AG04450 (cell line): ENCODE measurements at regions not wholly inside any gene's neighbourhood (a gene's known extent, or its start where the extent isn't known, plus 50 kb on each side); places are given as distances from the start of the nearest gene placed in this dataset.
A peak's percentile ranks its signal among the peaks of the same experiment; 100 is the strongest.

ENCODE experiments used
- CTCF ChIA-PET: fragments of 300-600, 350-600 bp; formaldehyde crosslinking; extraction: SDS; loops from one replicate; lab custom pipeline; 2022; ENCODE audit warnings: antibody characterized with exemption, inconsistent platforms; lab: Charles Lee
- POLR2A ChIA-PET: fragments of 350-600 bp; formaldehyde crosslinking; extraction: SDS; loops from one replicate; lab custom pipeline; 2021; ENCODE audit warnings: antibody characterized with exemption, inconsistent platforms; lab: Yijun Ruan, JAX
- DNase-seq: peaks from one replicate; pipeline ENCODE4 v3.0.0-alpha.2; 2011; ENCODE audit warnings: low read depth, low spot score
- H3K27ac ChIP-seq: one replicate; pipeline ENCODE4 v1.5.1; 2012; ENCODE audit warnings: low read depth, low read length, control low read depth
- H3K27me3 ChIP-seq: one replicate; pipeline ENCODE4 v1.6.0; 2012; ENCODE audit warnings: low read length; ENCODE audit not compliant: control insufficient read depth, insufficient read depth
- H3K4me3 ChIP-seq: 2 replicates; pipeline ENCODE4 v1.5.1; 2011; ENCODE audit warnings: mild to moderate bottlenecking, low read depth, low read length, control low read depth
- H3K9me3 ChIP-seq: 2 replicates; pipeline ENCODE4 v1.5.1; 2012; ENCODE audit warnings: low read length; ENCODE audit not compliant: control insufficient read depth, insufficient read depth
- TF ChIP-seq, protein P1 (sequence below): IDR thresholded peaks from 2 replicates; pipeline ENCODE4 v1.5.1; 2011; ENCODE audit warnings: low read depth, low read length, control low read depth, inconsistent platforms

GRCh38 chr6:112634376-112634775 is 287.2 kb downstream of the RFPL4B start:
- no peak for DNase-seq
- CTCF ChIA-PET, result no interaction called here

DNA sequence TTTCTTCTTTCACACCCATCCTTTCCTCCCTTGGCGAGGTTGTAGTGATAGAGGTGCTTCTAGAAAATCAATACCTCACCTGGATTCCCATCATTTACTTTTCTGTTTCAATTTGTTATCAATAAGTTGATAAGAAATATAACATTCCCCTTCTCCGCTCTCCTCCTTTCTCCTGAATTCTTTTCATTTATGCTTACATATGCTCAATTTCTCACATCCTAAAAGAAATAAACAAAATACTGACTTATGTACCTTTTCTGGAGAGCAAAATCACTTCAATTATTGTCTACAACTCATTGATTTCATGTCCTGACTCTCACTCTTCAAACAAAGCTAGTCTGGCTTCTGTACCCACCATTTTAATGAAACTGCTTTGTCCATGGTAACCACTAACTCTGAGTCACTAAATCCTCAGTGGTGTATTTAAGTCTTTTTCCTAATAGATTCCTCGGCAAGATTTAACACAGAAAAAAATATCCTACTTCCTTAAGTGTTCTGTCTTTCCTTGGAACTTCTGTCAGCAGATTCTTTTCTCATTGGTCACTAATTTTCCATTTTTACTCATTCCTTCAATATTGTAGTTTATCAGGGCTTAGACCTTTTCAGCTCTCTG is 289.6 kb downstream of the RFPL4B start:
- Histone ChIP-seq H3K9me3 (peaks cover 4% of the 10 kb centered on the region; the same call in 1 of the 2 replicates), H3K27ac (no peak overlapping the region), H3K27me3 (no peaks in the 10 kb centered on the region), H3K4me3 (no peak overlapping the region)
- ChIA-PET CTCF (no interaction called here), POLR2A (no interaction called here)
- peak; percentile 6 for DNase-seq
- TF ChIP-seq, protein P1, sequence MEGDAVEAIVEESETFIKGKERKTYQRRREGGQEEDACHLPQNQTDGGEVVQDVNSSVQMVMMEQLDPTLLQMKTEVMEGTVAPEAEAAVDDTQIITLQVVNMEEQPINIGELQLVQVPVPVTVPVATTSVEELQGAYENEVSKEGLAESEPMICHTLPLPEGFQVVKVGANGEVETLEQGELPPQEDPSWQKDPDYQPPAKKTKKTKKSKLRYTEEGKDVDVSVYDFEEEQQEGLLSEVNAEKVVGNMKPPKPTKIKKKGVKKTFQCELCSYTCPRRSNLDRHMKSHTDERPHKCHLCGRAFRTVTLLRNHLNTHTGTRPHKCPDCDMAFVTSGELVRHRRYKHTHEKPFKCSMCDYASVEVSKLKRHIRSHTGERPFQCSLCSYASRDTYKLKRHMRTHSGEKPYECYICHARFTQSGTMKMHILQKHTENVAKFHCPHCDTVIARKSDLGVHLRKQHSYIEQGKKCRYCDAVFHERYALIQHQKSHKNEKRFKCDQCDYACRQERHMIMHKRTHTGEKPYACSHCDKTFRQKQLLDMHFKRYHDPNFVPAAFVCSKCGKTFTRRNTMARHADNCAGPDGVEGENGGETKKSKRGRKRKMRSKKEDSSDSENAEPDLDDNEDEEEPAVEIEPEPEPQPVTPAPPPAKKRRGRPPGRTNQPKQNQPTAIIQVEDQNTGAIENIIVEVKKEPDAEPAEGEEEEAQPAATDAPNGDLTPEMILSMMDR, result no peak

More at GRCh38 chr6:112634376-112634775, 287.2 kb downstream of the RFPL4B start:
- H3K4me3 ChIP-seq, result no peak overlapping the region
- POLR2A ChIA-PET, result no interaction called here
- TF ChIP-seq, protein P1, result no peak
- no peaks in the 10 kb centered on the region for H3K27me3 ChIP-seq
- H3K9me3 ChIP-seq, result peaks cover 4% of the 10 kb centered on the region; the same call in 1 of the 2 replicates
- H3K27ac ChIP-seq, result no peak overlapping the region

DNA sequence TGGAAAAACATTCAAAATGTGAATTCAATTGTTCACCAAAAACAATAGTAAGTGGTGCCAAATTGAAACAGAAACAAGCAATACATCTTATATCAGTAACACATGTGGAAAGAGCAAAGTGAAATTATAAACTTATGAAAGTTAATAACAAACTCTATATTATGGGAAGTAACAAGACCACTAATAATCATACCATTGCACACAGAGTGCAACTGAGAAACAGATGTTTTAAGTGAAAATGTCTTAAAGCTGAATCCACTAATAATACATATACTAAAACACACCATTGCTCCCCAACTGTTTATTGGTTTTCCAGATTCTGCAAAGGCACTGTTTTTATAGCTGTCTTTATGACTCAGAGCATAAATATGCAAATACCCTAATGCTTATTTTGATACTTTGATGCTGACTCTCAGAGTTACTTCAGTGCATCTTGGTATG is 292.3 kb downstream of the RFPL4B start:
- ChIA-PET POLR2A (interaction anchor here (1.0 kb wide), 1 partner anchor 19 kb away, joined by 3 read pairs; no protein-coding TSS in a partner anchor), CTCF (no interaction called here)
- Histone ChIP-seq H3K9me3 (no peaks in the 10 kb centered on the region), H3K27ac (no peak overlapping the region), H3K27me3 (no peaks in the 10 kb centered on the region), H3K4me3 (no peak overlapping the region)
- DNase-seq, result peak; percentile 67
- TF ChIP-seq, protein P1, result no peak

- DNase-seq, result no peak
- H3K27ac ChIP-seq, result no peak overlapping the region
- H3K27me3 ChIP-seq, result no peaks in the 10 kb centered on the region
- H3K9me3 ChIP-seq, result no peaks in the 10 kb centered on the region
- ChIA-PET POLR2A (no interaction called here), CTCF (no interaction called here)
- TF ChIP-seq, protein P1, result no peak
- no peak overlapping the region for H3K4me3 ChIP-seq
These were observed 293.8 kb downstream of the RFPL4B start for GRCh38 chr6:112640891-112641290.

DNA sequence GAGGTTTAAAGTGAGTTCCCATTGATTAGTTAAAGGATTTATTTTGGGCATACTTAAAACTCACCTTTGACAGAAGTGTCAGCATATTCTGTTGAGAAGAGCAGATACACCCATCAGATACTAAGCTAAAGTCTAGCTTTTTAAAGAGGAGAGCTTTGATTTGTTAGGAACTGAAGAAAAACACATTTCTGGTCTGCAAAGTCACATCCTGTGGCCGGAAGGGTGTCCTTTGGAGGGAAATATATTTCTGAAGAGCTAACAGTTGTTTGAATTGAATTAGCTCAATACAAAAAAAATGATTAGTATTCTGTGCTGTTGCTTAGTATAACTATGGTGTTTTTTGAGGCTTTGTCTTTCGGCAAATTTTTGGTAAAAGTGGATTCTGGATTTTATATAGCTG is 302.7 kb downstream of the RFPL4B start:
- ChIA-PET POLR2A (no interaction called here), CTCF (interaction anchor here (0.7 to 0.9 kb wide), 2 partner anchors 30 to 147 kb away, joined by 3 to 4 read pairs; no protein-coding TSS in a partner anchor)
- DNase-seq, result no peak
- Histone ChIP-seq H3K4me3 (no peak overlapping the region), H3K27me3 (no peaks in the 10 kb centered on the region), H3K27ac (no peak overlapping the region), H3K9me3 (no peaks in the 10 kb centered on the region)
- TF ChIP-seq, protein P1, result no peak
